Limb (tissue), 2 donors: ENCODE measurements at regions not wholly inside any gene's neighbourhood (a gene's known extent, or its start where the extent isn't known, plus 50 kb on each side); places are given as distances from the start of the nearest gene placed in this dataset.

ENCODE experiments used
- DNase-seq, 2 donors: peaks; one replicate each; pipeline ENCODE4 v3.0.0-alpha.2; 2016; ENCODE audit errors: extremely low spot score in 2 of 2

GRCh38 chr5:156121234-156121633 lies 205.7 kb upstream of the SGCD start:
- DNase-seq = no peak

GRCh38 chr5:156121882-156122281 lies 205.1 kb upstream of the SGCD start:
- no peak for DNase-seq

DNA sequence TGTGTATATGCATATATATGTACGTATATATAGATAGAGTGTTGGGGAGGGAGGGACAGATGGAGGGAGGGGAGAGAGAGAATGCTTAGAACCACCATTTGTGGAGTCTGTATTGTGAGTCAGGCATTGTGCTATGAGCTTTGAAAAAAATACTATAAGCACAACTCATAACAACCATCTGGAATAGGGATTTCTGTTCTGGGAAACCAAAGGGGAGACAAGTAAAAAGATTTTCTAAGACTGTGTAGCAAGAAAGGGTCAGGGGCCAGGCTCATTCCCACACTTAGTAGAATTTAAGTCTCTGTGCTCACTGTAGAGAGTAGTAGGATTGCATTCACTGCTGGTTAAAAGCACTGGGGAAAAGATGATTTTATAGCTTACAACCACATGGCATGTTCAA lies 202.3 kb upstream of the SGCD start:
- DNase-seq = no peak

- DNase-seq = no peak
These were observed 201.8 kb upstream of the SGCD start for GRCh38 chr5:156125118-156125517.

- DNase-seq = no peak
These were observed 200.2 kb upstream of the SGCD start for GRCh38 chr5:156126716-156127115.

DNA sequence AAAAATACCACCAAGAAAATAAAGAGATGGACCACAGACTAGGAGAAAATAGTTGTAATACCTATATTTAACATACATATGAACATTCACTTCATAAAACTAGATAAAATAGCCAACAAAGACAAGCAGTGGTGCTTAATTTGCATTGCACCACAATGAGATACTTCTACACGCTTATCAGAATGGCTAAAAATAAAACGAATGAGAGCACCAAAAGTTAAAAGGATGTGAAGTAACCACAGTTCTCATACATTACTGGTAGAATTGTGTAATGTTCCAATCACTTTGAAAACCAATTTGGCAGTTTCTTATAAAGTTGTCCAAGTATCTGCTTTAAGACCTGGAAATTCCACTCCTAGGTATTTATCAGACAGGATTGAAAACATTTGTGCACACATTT lies 198.9 kb upstream of the SGCD start:
- DNase-seq = no peak

- DNase-seq = no peak
These were observed 192.7 kb upstream of the SGCD start for GRCh38 chr5:156134216-156134615.

GRCh38 chr5:156135531-156135930 lies 191.4 kb upstream of the SGCD start:
- no peak for DNase-seq

GRCh38 chr5:156137071-156137869 lies 189.7 kb upstream of the SGCD start:
- DNase-seq = no peak

DNA sequence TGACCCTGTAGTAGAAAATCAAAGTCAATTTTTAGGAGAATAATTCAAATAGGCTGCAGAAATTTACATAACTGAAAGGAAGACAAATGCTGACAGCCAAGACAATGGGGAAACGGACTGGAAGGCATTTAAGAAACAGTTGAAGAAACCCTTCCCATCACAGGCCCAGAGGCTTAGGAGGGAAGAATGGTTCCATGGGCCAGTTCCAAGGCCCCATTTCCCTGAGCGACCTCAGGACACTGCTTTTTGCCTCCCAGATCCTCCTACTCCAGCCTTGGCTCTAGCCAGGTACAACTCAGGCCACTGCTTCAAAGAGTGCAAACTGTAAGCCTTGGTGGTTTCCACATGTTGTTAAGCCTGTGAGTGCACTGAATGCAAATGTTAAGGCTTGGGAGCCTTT lies 184.1 kb upstream of the SGCD start:
- no peak for DNase-seq

DNA sequence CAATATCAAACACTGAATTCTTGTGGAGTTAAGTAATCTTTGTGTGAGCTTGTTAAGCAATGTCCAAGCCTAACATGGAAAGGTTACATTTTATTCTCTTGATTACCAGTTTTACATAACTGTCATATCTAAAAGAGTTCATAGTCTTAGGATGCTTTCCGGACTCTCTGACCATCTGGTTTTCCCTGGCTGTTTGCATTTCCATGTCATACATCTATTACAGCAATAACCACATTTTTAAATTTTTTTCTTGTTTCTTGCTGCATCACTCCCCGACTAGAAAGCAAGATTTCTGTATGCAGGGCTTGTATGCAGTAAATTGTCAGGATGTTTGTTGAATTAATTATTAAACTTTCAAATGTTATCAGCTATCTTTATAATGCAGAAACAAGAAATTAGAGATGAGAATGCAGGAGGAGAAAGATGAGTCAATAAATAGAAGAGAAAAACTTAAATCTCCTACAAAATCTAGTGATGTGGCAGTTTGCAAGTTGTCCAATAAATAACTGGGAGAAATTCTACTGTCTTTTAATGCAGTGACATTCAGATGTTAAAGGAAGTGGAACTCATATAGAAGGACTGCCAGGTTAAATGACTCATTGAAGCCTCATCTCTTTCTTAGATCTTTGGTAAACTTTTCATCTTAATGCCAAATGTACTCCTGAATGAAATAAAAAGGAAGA lies 179.6 kb upstream of the SGCD start:
- DNase-seq = no peak

- DNase-seq = no peak
These were observed 179.0 kb upstream of the SGCD start for GRCh38 chr5:156147944-156148285.

DNA sequence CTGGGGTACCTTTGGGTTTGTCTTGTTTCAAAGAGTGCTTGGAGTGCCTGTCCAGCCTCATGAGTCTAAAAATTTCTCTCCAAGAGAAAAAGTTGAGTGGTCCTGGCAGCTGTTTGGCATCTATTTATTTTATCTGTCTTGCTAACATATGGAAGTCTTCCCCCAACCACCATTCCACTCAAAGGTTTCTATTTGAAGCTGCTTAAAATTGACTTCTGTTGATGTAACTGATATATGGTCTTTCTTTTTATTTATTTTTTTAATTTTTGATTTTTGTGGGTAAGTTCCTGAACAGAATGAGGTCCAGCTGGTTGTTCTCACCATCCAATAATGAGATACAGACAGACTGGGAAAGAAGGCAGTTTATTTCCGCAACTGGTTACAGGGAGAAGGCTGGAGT lies 178.7 kb upstream of the SGCD start:
- no peak for DNase-seq

GRCh38 chr5:156149213-156149612 lies 177.8 kb upstream of the SGCD start:
- no peak for DNase-seq

- DNase-seq = no peak
These were observed 173.4 kb upstream of the SGCD start for GRCh38 chr5:156153602-156154001.

DNA sequence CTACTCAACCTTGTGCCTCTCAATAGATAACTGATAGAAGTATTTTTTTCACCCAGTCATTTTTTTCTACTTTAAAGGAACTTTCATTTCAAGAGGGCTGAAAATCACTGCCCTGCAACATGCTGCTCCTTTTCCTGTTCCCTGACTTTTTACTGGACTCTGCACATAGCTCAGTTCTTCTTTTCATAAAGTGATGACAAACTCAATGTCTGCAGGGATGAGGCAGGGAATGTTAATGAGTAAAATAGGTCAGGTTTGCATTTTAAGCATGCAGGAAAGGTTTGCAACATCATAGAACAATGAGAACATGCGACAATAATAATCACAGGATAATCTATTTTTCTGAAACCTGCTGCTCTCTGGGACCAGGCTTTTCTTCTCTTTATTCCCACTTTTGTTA lies 172.2 kb upstream of the SGCD start:
- no peak for DNase-seq

DNA sequence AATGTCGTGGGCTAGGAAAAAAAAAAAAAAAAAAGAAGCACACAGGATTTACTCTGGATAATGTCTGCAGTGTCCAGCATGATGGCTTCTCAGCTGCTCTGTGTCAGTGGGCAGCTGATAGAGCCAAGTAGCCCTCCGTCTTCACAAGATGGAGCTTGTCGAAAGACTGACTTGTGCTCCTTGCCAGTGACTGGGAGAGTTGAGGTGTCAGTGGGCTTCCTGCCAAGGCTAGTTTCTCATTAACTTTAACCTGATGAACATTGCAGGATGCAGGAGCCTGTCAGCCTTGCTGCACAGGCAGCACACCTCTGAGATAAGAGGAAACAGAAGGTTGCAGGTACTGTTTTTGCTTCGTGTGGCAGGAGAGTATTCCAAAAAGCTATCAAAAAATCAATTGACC lies 171.4 kb upstream of the SGCD start:
- DNase-seq = no peak

- DNase-seq = no peak
These were observed 162.7 kb upstream of the SGCD start for GRCh38 chr5:156164306-156164705.

- no peak for DNase-seq
These were observed 157.5 kb upstream of the SGCD start for GRCh38 chr5:156169495-156169894.

- DNase-seq = no peak
These were observed 156.5 kb upstream of the SGCD start for GRCh38 chr5:156170351-156170961.

DNA sequence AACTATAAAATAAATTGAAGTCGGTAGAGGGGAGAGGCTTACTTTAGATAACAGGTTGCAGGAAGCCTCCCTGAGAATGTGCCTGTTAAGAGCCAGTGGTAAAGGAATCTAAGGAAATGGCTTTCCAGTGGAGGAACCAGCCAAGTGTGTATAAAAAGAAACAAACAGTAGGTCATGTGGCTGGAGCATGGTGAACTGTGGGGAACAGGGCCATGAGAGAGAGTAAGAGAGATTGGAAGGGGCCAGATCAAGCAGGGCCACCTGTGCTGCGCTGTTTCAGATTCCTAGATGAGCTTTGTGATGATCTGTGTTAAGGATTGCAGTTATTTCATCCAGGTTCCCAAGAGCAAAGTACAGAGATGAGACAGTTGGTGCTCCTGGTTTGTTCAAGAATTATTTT lies 152.7 kb upstream of the SGCD start:
- no peak for DNase-seq

- DNase-seq = no peak
These were observed 148.8 kb upstream of the SGCD start for GRCh38 chr5:156178117-156178516.

DNA sequence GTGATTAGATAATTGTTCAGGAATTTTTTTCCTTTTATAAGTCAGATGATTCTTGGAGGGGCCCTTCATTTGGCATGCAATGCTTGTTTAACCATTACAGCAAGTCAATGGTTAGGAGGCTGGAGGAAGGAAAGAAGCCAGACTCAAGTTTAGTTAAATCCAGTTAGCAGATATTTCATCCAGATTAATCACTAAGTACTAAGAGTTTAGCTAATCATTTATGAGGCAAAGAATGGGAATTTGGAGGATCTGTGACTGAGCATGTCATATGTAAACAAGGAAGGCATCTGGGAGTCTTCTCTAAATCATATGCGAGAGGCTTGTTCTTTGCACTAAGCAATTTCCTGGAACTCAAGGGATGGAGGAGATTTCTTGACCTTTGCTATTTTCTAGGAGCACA lies 145.3 kb upstream of the SGCD start:
- DNase-seq = no peak
